Keratinocyte (primary cell): ENCODE measurements at regions not wholly inside any gene's neighbourhood (a gene's known extent, or its start where the extent isn't known, plus 50 kb on each side); places are given as distances from the start of the nearest gene placed in this dataset.

Source experiments
- EZH2 ChIP-seq: IDR thresholded peaks from one replicate; pipeline ENCODE4 v1.6.1; 2012; ENCODE audit warnings: inconsistent platforms, mild to moderate bottlenecking, low read length, moderate library complexity
- TF ChIP-seq, protein P1 (sequence below), 3 experiments: IDR thresholded peaks in 1 of 3; conservative IDR thresholded peaks in 1 of 3; optimal IDR thresholded peaks in 1 of 3; 2 replicates in 2 of 3; 3 replicates in 1 of 3; pipeline versions ENCODE3 to v1.5.1; 2011; ENCODE audit warnings: low read length in 3 of 3, mild to moderate bottlenecking in 3 of 3, moderate library complexity in 2 of 3, control low read depth in 1 of 3, inconsistent platforms in 1 of 3; ENCODE audit not compliant: insufficient read depth in 2 of 3; ENCODE audit errors: extremely low read depth in 1 of 3

DNA sequence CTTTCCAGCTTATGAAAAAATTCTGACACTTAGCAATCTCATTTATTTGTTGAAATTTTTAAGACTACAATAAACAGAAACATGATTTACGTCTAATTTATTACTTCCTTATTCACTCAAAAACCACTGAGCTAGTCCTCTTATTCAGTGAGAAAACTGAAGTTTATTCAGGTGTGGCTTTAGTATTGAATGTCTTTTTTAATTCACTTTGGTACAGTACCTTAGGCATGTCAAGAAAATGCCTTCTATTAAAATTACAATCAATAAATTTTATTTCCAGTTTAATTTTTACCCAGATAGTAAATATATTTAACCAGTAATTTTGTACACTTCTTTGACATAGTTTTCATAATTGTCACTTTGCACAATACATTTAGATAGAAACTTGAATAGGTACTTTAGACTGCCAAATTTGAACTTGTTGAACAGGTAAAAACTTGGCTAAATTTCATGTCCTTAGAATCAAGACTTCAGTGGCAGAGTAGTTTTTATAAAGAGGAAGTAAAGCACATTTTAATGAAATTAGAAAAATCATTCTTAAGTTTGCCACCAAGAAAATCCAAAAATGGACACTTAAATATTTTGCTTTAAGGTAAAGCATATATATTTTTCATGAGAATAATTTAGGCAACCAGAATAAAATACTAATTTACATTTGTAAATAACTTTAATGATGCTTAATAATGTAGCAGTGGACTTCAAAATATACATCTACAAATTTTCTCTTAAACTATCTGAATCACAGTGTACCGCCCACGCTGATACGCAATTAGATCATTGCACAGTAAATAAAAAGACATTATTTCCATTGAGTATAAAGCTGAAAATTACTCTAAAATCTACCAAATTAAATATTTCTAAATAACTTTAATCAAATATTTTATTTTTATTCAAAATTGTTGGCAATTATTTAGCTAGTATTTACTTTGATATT is 159.1 kb downstream of the RASSF9 start:
- TF ChIP-seq, protein P1, sequence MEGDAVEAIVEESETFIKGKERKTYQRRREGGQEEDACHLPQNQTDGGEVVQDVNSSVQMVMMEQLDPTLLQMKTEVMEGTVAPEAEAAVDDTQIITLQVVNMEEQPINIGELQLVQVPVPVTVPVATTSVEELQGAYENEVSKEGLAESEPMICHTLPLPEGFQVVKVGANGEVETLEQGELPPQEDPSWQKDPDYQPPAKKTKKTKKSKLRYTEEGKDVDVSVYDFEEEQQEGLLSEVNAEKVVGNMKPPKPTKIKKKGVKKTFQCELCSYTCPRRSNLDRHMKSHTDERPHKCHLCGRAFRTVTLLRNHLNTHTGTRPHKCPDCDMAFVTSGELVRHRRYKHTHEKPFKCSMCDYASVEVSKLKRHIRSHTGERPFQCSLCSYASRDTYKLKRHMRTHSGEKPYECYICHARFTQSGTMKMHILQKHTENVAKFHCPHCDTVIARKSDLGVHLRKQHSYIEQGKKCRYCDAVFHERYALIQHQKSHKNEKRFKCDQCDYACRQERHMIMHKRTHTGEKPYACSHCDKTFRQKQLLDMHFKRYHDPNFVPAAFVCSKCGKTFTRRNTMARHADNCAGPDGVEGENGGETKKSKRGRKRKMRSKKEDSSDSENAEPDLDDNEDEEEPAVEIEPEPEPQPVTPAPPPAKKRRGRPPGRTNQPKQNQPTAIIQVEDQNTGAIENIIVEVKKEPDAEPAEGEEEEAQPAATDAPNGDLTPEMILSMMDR (optimal IDR thresholded peaks at IDR 0.05 in 1 of 3, IDR thresholded peaks at IDR 0.05 in 1 of 3, conservative IDR thresholded peaks at IDR 0.05 in 1 of 3; ENCODE audit: extremely low read depth in 1 of 3, insufficient read depth in 2 of 3, low read length in 3 of 3): no peak
- TF ChIP-seq EZH2: no peak
